B cell (primary cell): ENCODE measurements at regions not wholly inside any gene's neighbourhood (a gene's known extent, or its start where the extent isn't known, plus 50 kb on each side); places are given as distances from the start of the nearest gene placed in this dataset.

Experiments used
- CTCF ChIP-seq: fragments of 200-600 bp; IDR thresholded peaks from one replicate; pipeline ENCODE4 v1.8.0; 2022; ENCODE audit warnings: antibody characterized with exemption, mild to moderate bottlenecking
- EZH2 ChIP-seq: IDR thresholded peaks from 2 replicates; pipeline ENCODE4 v1.6.1; 2012; ENCODE audit warnings: borderline replicate concordance, low read depth, mild to moderate bottlenecking, moderate library complexity, low read length; ENCODE audit not compliant: insufficient read depth, poor library complexity, severe bottlenecking

- no peak for TF ChIP-seq CTCF
- TF ChIP-seq EZH2, result no peak
These were observed 942.5 kb upstream of the CITED2 start for GRCh38 chr6:140316966-140317365.
